ENCODE measurements at regions not wholly inside any gene's neighbourhood (a gene's known extent, or its start where the extent isn't known, plus 50 kb on each side); places are given as distances from the start of the nearest gene placed in this dataset.

DNA sequence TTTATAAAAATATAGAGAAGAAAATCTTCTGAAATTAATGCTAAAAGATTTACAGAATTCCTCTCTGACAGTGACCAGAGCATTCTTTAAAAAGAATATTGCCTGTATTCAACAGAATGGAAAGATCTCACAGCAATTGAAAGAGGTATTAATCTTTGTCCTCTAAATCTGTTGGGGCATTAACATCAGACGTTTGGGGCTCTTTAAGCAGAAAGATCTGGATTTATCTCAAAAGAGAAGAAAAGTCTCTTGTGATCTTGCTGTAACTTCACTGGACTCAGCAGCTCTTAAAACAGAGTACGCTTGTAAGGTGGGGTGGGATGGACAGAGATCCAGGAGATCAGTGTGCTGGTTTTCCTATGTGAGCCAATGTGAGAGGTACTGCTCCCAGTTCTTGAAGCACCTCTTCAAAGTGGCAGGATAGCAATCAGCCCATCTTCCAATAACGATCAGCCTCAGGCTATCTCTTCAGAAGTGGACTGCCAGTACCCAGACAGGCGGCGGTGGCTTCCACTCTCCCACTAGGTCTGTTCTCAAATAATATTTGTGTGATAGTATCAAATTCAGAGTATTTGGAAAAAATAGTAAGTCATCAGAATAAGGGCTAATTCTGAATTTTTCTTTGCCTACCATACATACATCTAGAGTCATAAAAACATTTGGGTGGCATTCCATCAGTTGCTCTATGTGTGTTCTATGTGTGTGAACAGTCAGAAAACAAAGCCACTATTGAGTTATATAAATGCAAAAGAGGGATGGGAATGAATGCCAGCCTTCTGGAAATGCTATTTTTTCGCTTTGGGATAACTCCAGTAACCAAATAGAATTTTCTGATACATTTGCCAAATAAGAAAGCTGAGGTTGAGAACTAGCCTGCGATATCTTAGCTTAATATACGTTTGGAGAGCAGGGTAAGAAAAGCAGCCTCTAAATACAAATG is 237.4 kb upstream of the RGS6 start:
- in situ Hi-C loops (cut with HindIII; ENCODE audit: low pct_unique_long_range_greater_than_20kb, low sequenced_read_pairs) = no loop called here
- no peak for DNase-seq (ENCODE audit: low read depth)

DNA sequence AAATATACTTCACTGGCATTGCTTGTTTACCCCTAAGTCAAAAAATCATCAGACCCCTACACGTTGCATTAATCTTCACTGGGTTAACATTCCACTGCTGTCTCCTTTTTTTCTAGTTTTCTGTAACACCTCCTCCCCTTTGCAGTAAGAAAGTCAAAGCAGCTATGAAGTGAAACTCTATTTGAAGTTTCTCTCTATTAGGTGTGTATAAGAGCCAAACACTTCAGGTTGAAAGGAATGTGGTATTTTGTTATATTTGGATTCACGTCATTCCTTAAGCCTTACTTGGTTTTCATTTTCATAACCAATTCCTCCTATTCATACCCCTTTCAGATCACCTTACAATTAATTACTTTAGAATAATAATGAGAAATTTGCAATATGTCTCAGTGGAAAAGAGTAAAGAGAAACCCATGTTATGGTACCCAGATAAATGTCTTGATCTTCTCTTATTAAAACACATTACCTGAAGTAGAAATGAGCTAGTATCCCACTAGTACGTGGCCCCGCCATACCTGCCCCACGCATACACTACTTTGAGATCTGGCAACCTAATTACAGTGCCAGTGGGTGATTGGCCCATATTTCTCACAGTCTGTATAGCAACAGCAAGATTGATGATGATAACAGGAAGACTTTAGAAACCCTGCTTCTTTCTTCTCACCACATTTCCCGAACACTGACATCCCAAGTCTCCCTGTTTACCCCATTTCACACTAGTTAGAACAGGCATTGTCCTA is 236.4 kb upstream of the RGS6 start:
- no peak for DNase-seq (ENCODE audit: low read depth)
- in situ Hi-C loops (cut with HindIII; ENCODE audit: low pct_unique_long_range_greater_than_20kb, low sequenced_read_pairs) = no loop called here

DNA sequence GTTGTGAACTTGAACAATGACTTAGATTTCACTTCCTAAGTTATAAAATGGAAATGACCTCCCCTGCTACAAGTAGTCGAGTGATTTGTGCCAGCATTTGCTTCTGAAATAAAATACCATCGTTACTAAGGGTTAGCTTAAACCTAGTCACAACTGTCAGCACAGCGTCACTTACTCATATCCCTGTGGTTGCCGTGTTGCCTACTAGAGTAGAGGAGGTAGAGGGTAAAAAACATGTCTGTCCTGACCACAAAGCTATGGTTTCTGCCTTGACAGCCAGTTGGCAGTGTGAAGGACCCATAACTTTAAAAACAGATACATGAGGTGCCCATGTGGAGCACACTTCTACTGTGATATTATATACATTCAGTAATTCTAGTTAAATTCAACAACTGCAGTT is 234.2 kb upstream of the RGS6 start:
- DNase-seq (ENCODE audit: low read depth) = no peak
- in situ Hi-C loops (cut with HindIII; ENCODE audit: low pct_unique_long_range_greater_than_20kb, low sequenced_read_pairs) = no loop called here

DNA sequence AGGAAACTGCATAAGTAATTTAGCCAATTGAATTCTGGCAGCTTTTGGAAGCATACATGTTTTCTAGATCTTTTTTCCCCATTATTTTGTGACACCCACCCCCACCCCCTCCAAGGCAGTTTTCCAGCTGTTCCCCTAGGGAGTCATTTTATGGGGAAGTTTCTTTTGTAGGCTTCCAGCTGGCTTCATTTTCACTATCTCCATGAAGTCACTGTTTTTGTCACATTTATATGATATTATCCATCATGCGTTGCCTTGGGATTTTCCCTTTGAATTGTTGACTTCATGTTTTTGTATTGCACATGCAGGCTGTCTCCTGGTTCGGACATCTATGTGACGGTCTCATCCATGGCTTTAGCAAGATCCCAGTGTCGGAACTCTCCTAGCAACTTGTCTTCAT is 233.6 kb upstream of the RGS6 start:
- no peak for DNase-seq (ENCODE audit: low read depth)
- in situ Hi-C loops (cut with HindIII; ENCODE audit: low pct_unique_long_range_greater_than_20kb, low sequenced_read_pairs) = no loop called here

DNA sequence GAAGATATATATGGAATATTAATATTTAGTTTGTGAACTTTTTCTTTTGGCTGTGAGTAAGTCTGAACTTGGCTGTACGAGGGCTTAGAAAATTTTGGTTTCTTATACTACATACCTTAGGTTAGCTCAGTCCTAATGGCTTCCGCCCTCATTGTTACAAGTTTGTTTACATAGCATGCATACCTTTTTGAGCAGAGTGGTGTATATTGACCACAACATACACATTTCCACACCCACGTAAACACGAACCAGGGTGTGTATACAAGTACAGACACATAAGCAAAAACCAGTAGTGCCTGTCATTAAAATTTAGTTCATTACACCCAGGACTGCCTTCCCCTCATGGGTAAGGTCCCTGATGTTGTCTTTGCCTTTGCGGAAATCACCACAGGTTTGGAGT is 230.2 kb upstream of the RGS6 start:
- no peak for DNase-seq (ENCODE audit: low read depth)
- in situ Hi-C loops (cut with HindIII; ENCODE audit: low pct_unique_long_range_greater_than_20kb, low sequenced_read_pairs) = no loop called here

DNA sequence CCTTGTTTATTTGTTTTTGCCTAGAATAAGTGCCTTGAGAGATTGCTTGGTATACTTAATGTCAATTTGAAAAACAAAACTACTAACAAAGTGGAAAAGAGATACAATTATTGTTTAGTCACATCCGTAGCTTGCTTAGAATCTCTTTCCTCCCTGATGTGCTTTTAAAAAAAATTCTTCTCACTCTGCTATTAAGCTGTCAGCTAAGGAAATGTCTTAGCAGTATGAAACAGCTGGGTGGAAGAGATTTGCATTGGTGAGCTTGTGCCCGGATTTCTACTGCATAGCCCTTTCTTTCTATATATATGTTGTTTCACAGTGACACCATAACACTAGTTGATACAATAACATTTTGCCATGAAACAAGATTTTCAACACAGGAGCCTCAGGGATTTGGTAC is 229.4 kb upstream of the RGS6 start:
- DNase-seq (ENCODE audit: low read depth) = no peak
- in situ Hi-C loops (cut with HindIII; ENCODE audit: low pct_unique_long_range_greater_than_20kb, low sequenced_read_pairs) = no loop called here

DNA sequence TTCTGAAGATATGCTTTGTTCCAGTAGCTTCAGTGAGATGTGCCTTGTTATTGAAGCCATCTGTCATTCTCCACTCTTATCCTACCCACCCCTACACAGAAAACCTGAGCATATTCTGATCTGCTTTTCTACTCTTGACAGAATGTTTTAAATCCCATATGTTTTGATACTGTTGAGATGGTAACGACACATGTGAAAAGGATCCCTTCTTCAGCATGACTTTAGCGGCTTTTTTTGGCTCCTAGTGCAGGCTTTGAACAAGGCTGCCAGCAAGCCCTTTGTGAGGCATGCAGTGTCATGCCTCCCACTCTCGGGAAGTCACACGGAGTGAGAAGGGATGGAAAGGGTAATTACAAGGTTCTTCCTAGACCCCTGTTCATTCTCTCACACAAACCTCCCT is 228.8 kb upstream of the RGS6 start:
- no peak for DNase-seq (ENCODE audit: low read depth)
- in situ Hi-C loops (cut with HindIII; ENCODE audit: low pct_unique_long_range_greater_than_20kb, low sequenced_read_pairs) = no loop called here

DNA sequence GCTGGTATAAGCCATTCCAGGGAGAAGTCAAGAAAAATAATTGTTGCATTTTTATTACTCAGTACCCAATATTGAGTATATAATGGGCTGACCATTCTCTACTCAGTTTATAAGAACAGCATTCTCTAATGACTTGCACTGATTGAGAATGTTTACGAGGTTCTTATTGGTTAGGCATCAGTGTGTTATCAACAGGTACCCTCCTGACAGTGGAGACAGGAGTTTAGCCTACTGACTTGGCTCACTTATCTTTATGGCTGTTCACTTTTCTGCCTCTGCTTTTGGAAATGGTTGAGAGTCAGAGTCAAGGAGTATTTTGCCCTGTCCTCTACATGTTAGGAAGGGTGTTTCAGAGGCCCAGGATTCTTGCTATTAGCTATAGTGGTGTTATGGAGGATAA is 228.0 kb upstream of the RGS6 start:
- in situ Hi-C loops (cut with HindIII; ENCODE audit: low pct_unique_long_range_greater_than_20kb, low sequenced_read_pairs) = no loop called here
- no peak for DNase-seq (ENCODE audit: low read depth)

DNA sequence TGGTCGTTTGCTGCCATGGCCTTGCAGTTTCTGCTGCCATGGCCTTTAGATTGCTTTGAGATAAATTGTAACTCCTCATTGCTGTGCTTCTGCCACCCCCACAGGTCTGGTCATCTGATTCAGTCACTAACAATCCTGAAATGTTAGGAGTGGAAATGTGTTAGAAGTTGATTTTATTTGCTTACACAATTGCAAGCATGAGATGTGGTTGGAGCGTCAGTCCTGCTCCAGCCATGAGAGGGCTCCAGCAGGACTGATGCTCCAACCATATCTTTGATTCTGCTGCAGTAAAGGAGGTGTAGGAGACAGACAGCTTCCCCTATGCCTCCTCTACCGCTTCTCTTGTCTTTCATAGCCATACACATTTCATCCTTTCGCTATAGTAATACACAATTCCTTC is 226.8 kb upstream of the RGS6 start:
- no peak for DNase-seq (ENCODE audit: low read depth)
- in situ Hi-C loops (cut with HindIII; ENCODE audit: low pct_unique_long_range_greater_than_20kb, low sequenced_read_pairs) = no loop called here

DNA sequence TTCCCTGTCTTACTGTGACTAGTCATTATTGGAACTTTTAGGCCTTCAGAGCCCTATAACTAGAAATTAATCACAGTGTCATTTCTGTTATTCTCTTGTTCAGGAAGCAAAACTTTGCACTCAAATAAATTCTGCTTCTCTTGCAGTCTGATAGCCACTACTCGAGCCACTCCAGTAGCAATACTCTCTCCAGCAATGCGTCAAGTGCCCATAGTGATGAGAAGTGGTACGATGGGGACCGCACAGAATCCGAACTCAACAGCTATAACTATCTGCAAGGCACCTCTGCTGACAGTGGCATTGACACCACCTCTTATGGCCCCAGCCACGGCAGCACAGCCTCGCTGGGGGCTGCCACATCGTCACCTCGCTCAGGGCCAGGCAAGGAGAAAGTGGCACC is 223.2 kb upstream of the RGS6 start:
- no peak for DNase-seq (ENCODE audit: low read depth)
- in situ Hi-C loops (cut with HindIII; ENCODE audit: low pct_unique_long_range_greater_than_20kb, low sequenced_read_pairs) = no loop called here

DNA sequence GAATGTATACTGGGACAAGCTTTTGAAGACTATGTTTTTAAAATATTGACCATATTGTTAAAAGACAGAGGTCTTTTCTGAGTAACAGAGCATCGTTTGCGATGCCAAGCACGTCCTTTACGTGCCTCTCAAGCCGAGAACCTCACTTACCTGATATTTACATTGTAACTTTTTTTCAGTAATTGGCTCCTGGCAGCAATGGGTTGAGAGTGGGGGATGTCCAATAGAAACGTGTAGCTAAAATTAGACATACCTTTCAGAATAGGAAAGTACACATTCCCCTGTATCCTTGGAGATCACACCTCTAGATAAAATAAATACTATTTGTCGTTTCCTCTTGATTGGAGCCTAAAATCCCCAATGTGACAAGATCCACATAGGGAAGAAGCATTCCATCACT is 222.2 kb upstream of the RGS6 start:
- in situ Hi-C loops (cut with HindIII; ENCODE audit: low pct_unique_long_range_greater_than_20kb, low sequenced_read_pairs) = no loop called here
- DNase-seq (ENCODE audit: low read depth) = no peak

DNA sequence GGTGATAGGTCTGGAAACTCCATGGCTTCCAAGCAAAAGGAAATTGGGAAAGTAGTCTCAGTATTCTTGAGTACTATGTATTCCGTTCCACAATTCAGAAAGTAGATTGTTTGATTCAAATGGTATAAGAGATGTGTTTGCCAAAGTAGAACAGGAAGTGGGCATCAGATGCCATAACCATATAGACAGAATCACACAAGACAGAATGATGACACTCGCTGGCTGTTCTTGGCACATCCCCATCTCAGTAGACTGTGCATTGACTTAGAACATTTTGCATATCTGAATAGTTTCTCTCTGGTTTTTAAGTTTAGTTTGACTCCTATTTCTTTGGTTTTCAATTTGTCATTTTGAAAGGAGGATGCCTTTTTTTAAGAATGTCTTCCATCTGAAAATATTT is 221.1 kb upstream of the RGS6 start:
- in situ Hi-C loops (cut with HindIII; ENCODE audit: low pct_unique_long_range_greater_than_20kb, low sequenced_read_pairs) = no loop called here
- no peak for DNase-seq (ENCODE audit: low read depth)

DNA sequence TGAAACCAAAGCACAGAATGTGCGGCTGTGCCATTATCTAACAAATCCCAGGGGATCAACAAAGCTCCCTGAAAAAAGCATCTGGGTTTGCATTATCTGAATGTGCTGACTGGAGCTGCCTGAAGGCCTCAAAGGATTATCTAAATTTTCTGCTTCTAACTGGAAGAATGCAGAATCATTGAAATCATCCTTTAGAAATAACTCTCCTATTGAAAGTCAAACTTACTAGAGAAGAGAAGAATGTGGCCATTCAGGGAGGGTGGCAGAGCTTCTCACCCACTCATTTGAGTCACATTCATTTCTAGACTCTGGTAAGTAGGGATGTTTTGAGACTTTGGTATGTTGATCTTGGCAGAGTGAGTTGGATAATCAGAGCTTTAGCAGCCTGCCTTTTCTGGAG is 220.6 kb upstream of the RGS6 start:
- DNase-seq (ENCODE audit: low read depth) = peak; percentile 23
- in situ Hi-C loops (cut with HindIII; ENCODE audit: low pct_unique_long_range_greater_than_20kb, low sequenced_read_pairs) = no loop called here

DNA sequence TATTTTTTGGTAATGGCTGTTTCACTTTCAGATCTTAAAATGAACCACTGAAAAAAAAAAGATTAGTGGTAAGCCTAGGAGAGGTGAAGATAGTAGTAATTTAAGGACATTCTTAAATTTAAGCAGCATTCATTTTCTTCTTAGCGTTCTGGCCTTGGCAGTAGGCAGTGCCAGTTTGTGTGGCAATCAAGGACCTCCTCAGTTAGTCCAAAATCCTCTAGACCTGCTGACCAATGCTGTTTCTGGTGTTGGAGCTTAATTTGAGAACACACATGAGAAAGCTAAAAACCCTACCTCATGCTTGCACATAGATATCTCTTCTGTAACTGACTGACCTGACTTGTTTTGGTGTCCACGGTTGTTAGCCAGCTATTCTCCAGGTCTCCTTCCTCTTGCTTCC is 219.8 kb upstream of the RGS6 start:
- no peak for DNase-seq (ENCODE audit: low read depth)
- in situ Hi-C loops (cut with HindIII; ENCODE audit: low pct_unique_long_range_greater_than_20kb, low sequenced_read_pairs) = no loop called here

DNA sequence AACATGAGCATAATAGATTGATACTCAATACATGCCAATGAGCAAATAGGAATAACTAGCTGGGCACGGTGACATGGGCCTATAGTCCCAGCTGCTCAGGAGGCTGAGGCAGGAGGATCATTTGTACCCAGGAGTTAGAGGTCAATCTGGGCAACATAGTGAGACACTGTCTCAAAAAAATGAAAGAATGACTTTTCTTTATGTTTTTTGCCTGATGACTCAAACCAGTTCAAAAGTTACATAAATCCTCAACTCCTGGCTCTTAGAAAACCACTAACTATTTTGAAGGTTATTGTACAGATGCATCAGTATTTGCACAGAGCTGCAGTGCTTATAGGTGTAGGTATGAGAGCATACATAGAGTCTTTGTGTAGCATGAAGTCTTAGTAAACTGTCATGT is 219.2 kb upstream of the RGS6 start:
- no peak for DNase-seq (ENCODE audit: low read depth)

DNA sequence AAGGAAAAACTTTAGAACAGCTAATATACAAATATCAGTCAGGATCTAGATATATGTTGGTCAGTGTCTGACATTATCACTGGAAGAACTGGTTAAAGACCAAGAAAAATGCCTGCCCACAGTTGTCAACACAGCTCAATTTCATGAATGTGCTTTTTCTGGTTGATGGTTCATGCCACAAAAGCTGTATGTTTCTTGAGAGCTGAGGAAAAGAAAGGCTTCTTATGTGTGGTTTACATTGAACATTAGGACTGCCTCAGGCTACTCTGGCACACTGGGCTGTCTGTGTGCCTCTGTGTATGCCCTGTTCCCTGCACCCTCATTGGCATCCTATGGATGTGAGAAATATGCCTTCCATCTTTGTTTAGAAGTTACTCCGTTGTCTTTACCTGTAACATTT is 218.8 kb upstream of the RGS6 start:
- no peak for DNase-seq (ENCODE audit: low read depth)
- in situ Hi-C loops (cut with HindIII; ENCODE audit: low pct_unique_long_range_greater_than_20kb, low sequenced_read_pairs) = no loop called here

More for the DNA sequence above, 219.2 kb upstream of the RGS6 start:
- in situ Hi-C loops (cut with HindIII; ENCODE audit: low pct_unique_long_range_greater_than_20kb, low sequenced_read_pairs) = no loop called here

DNA sequence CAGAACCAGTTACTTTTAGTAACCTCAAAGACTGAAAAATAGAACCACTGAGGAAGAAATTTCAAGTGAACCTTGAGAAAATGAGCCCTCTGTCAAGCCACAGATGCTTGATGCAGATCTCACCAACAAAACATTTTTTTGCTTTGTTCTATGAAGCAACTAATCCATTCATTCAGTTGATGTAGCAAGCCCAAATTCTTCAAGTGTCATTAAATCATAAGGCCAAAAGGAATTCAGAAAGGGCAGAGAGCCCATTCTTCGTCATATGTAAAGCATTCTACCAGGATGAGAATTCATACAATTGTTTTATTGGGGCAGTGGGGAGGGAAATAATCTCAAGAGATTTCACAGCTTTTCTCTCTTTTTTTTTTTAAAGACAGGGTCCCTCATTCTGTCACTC is 218.0 kb upstream of the RGS6 start:
- DNase-seq (ENCODE audit: low read depth) = no peak
- in situ Hi-C loops (cut with HindIII; ENCODE audit: low pct_unique_long_range_greater_than_20kb, low sequenced_read_pairs) = no loop called here

DNA sequence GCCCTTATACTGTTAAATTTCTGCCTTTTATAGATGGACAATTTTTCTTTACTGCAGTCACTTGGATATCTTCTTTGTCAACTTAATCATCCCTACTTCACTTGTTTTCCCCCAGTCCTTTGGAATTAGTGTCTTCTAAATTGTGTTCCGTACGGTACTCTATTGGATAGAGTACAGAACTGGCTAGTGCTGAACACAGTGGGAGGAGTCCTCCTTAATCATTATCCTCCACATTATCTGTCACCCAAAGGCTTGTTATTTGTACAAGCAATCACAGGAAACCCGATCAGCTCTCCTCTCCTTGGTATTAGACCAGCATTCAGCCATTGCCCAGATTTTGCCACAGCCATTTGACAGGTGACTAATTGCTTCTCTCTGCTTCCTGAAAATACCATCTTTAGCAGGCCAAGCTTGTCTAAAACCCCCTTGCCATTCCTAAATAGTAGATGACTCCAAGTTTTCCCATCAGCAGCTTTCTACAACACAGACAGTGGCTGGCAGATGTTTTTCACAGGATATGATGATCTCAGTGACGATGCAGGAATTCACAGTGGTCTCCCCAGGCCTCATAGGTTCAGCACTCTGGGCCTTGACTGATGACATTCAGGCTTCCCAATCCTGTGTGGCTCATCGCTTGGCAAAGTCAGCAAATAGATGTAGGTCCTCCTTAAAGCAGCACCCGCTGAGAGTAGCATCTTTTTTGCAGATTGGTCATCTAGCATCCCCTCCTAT is 216.0 kb upstream of the RGS6 start:
- in situ Hi-C loops (cut with HindIII; ENCODE audit: low pct_unique_long_range_greater_than_20kb, low sequenced_read_pairs) = no loop called here
- DNase-seq (ENCODE audit: low read depth) = no peak

DNA sequence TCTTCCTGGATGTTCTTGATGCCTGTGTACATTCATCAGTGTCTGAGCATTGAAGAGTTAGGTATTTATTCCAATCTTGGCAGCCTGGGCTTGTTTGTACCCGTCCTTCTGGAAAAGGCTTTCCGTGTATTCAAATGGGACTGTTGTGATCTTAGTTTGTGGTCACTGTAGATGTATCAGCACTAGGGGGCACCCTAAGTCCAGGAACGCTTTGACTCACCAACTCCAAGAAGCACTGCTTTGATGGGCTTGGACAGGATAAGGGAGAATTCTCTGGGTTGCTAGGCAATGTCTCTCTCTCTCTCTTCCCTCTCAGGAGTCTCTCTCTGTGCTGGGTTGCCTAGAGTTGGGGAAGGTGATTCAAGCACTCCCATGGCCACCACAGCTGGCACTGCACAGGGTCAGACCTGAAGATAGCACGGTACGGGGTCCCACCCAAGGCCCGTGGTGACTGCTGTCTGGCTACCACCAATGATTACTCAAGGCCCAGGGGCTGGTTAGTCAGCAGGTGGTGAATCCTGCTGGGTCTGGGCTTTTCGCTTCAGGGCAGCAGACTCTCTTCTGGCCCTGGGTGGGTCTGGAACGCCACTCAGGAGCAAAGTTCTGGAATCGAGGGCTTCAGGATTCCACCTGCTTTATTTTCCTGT is 211.1 kb upstream of the RGS6 start:
- DNase-seq (ENCODE audit: low read depth) = peak; percentile 5
- in situ Hi-C loops (cut with HindIII; ENCODE audit: low pct_unique_long_range_greater_than_20kb, low sequenced_read_pairs) = no loop called here
